Medulla oblongata (tissue), 1 donor: ENCODE measurements at regions not wholly inside any gene's neighbourhood (a gene's known extent, or its start where the extent isn't known, plus 50 kb on each side); places are given as distances from the start of the nearest gene placed in this dataset.
A peak's percentile ranks its signal among the peaks of the same experiment; 100 is the strongest.
"Not testable (repeated sequence)": the region's sequence is repeated elsewhere in the genome, so short reads cannot be mapped to it uniquely, and the experiment has no call there.

Source experiments
- DNase-seq: peaks from one replicate; pipeline ENCODE4 v3.0.0-alpha.2; 2015; ENCODE audit errors: extremely low spot score

DNA sequence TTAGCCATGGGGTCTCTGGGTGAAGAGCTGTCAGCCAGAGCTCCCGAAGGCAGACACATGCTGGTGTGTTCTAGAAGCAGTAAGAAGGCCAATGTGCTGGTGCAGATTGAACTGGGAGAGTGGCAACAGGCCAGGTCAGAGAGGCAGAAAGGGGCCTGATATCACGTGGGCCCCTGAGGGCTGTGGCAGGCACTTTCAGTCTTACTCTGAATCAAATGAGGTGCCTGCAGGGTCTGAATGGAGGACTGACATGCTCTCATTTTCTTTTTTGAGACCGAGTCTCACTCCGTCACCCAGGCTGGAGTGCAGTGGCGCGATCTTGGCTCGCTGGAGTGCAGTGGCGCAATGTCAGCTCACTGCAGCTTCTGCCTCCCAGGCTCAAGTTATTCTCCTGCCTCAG lies 293.8 kb downstream of the ABCC12 start:
- no peak for DNase-seq

- DNase-seq, result no peak
Observed at GRCh38 chr16:47858333-47858982, 297.3 kb downstream of the ABCC12 start.

GRCh38 chr16:47855431-47855830 lies 300.4 kb downstream of the ABCC12 start:
- DNase-seq, result no peak

DNA sequence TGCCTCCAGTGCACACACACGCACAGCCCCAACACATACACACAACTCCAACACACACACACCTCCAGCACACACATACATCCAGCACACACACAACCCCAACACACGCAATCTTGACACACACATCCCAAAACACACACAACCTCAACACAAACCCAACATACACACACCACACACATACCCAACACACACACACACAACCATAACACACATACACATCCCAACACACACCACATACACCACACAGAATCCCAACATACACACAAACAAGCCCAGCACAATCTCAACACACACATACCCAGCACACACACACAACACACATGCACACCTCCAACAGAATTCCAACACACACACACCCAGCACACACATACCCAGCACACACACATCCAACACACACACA lies 301.1 kb downstream of the ABCC12 start:
- DNase-seq, result no peak

DNA sequence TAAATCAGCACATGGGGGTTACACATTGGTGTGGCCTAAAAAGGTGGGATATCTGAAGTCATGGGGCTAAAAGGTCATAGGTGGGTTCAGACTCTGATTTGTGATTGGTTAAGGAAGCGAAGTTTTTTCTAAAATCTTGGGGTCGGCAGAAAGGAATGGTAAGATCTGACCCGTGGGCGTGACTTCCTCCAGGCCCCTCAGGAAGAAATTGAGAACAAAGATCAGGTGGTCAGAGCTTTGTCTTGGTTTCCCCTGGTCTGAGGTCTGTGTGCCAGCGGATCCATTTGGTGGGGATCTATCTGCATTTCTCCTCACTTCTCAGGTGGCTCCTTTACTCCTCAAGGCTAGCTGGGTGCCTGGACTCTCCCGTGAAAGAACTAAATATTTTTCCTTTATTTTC lies 302.8 kb downstream of the ABCC12 start:
- DNase-seq, result no peak

DNA sequence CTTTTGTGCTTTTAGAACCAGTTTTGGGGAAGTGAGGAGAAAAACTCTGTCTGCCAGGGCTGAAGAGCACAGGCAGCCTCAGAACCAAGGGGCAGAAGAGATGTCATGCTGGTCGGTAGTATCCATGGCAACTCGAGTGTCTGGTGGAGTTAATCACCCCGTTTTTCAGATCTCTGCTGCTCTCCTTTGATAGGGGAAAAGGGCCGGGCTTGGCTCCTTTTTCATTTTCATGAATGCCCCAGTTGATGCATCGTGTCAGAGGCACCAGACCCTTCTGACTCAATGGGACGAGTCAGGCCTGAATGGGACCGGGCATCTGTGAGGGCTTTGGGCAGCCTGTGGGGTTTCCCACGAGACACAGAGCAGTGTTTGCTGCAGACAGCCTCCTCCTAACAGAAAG lies 304.6 kb downstream of the ABCC12 start:
- DNase-seq, result peak; percentile 40

DNA sequence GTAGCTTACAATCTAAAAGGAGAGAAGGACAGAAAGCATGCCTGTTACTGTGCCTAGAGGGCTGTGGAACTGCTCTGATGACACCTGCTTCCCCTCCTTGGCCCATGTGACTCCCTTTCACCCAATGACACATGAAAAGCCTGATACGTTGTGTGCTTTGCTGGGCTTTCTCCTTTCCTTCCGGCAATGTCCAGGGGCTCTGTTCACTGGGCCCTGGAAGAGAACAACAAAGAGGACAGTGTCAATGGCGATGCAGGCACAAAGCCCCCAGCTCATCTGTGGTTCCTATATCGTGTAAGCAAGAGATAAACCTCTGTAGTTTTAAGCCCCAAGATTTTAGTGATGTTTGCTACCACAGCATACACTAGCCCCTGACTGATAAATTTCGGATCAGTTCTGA lies 306.1 kb downstream of the ABCC12 start:
- DNase-seq, result no peak

DNA sequence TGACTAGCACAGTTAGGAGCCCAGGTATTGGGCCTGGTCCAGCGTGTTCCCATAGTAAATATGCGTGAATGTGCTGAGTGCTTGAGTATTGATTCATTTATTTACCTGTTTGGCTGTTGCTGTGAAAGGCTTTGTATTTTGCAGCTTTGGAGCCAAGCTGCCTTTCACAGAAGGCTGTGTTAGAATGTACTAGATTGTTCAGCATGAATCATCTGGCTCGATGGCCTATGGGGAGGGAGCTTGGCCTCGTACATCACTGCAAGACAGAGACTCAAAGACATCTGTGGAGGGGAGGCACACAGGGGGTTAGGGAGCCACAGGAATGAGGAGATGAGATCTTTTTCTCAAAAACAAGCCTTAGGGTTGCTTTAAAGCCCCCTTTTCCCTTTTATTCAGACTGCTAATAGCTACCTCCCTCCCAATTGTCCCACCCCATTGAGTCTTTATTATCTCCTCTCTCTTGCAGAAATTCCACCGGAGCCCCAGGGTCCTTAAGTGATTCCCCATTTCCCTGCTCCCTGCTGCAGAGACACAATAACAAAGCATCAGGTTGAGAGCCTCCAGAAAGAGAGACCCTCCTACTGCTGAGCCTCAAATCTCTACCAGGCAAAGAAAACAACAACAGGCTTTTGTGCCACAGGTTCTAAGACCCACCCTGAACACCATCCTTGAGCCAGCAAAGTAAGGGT lies 307.2 kb downstream of the ABCC12 start:
- peak; percentile 71 for DNase-seq

DNA sequence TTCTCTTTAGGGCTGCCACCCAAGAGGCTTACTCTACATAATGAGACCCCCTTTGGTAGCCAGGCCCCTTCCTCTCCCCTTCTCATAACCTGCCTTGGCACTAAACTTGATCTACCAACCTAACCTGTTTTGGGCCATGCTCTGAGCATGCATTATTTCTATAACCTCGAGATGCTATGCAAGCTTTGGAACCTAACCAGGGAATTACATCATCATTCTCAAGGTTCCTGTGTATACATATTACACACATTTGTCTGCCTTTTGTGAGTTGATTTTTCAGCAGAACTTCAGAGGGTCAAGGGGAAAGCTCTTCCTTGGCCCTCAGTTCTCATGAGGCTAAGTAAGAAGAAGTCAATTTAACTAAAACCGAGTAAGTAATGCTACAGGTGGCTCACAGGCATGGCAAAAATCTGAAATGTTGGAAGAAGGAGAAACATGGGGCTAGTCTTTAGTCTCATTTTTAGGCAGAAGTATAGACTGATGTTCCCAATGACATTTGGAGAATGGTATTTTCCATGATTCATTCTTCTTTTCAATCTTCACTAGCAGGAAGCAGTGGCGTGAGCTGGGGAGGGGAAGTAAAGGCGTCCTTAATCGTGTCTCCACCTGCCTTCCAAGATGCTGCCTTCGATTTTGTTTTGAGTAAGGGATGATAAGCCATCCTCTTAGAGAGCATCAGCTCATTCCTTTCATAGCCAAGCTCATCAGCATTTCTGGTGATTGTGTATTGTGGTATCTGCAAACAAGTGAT lies 308.4 kb downstream of the ABCC12 start:
- DNase-seq, result no peak

DNA sequence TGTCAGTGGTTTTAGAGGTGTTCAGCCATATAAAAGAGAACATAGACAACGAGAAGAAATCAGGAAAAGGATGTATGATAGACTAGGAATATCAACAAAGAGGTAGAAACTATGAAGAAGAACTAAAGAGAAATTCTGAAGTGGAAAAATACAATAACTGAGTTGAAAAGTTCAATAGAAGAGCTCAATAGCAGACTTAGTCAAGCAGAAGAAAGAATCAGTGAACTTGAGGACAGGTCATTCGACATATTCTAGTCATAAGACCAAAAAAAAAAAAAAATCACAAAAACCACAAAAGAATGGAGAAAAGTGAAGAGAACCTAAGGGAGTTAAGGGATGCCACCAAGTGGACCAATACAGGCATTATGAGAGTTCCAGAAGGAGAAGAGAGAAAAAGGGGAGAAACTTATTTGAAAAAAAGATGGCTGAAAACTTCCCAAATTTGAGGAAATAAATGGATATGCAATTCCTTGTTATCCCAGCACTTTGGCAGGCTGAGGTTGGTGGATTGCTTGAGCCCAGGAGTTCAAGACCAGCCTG lies 321.2 kb downstream of the ABCC12 start:
- no peak for DNase-seq

GRCh38 chr16:47833771-47834170 lies 322.0 kb downstream of the ABCC12 start:
- DNase-seq, result no peak

GRCh38 chr16:47829850-47830600 lies 325.8 kb downstream of the ABCC12 start:
- no peak for DNase-seq

GRCh38 chr16:47826070-47826469 lies 329.7 kb downstream of the ABCC12 start:
- peak; percentile 62 for DNase-seq

DNA sequence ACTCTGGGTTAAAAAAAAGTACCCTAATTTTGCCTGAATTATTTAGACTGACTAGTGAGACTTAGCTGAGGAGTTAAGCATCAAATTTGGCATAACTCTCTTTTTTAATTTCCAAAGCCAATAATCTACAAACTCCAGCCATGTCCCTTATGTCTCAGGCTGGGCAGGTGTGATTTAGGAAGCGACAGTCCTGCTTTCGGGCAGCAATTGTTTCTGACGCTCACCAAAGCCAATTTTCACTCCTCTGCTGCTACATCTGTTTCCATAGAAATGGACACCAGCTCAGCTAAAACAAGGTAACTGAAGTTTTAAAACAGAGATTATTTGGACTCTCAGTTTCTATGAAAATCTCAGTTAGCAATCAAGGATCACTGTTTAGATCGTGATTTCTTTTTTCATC lies 338.7 kb downstream of the ABCC12 start:
- no peak for DNase-seq

DNA sequence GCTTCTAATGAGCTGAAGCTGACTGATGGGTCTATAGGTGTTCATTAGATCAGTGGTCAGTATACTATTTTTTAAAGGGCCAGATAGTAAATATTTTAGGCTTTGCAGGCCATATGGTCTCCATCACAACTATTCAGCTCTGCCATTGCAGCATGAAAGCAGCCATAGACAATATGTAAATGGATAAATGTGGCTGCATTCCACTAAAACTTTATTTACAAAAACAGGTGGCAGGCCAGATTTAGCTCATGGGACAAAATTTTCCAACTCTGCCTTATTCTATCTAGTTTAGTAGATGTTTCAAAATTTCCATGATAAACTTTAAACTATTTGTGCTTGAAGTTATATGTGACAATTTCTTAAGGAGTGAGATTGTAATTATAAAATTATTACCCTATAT lies 339.3 kb downstream of the ABCC12 start:
- no peak for DNase-seq

DNA sequence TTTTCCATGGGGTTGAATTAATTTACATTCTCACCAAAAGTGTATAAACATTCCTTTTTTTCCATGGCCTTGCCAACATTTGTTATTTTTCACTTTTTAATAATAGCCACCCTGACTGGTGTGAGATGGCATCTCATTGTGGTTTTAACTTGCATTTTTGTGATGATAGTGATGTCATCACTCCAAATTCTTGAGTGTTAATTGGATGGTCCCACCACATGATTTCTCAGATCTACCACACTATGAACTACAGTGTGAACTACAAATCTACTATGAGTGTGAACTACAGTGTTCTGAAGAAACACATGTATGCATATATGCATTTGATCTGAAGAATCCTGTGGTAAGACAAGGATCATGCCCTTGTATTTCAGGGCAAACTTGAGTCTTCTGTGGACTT lies 340.1 kb downstream of the ABCC12 start:
- DNase-seq, result no peak

DNA sequence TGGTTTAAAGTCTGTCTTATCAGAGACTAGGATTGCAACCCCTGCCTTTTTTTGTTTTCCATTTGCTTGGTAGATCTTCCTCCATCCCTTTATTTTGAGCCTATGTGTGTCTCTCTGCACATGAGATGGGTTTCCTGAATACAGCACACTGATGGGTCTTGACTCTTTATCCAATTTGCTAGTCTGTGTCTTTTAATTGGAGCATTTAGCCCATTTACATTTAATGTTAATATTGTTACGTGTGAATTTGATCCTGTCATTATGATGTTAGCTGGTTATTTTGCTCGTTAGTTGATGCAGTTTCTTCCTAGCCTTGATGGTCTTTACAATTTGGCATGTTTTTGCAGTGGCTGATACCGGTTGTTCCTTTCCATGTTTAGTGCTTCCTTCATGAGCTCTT lies 344.0 kb downstream of the ABCC12 start:
- not testable (repeated sequence) for DNase-seq

GRCh38 chr16:47806309-47806847 lies 345.2 kb downstream of the PHKB start:
- no peak for DNase-seq

DNA sequence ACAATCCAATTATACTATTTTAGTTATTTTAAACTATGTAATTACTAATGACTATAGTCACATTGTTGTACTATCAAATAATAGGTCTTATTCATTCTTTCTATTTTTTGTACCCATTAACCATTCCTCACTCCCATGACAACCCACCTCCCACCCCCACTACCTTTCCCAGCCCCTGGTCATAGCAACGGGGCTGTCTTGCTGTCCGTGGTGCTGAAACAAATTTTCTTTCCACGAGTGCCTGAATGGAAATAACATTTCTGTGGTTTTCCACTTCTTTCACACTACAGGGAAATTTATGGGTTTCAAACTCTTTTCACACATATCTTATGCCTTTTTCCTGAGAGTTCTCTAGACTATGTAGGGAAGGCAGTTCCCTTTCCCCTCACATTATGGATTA lies 326.6 kb downstream of the PHKB start:
- DNase-seq, result no peak

DNA sequence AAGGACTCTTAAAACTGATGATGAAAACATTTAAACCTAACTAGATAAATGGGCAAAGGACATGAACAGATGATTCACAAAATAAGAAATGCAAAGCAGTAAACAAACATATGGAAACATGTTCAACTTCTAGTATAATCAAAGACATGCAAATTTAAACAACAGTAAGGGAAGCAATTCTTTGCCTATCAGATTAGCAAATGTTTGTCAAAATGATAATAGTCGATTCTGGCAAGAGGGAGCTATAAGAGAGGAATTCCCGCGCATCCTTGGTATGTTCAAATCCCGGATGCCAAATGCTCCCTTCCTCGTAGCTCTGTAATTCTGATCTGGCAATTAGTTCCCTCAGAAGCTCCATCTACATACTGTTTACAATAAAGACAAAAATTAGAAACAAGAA lies 320.5 kb downstream of the PHKB start:
- DNase-seq, result no peak

DNA sequence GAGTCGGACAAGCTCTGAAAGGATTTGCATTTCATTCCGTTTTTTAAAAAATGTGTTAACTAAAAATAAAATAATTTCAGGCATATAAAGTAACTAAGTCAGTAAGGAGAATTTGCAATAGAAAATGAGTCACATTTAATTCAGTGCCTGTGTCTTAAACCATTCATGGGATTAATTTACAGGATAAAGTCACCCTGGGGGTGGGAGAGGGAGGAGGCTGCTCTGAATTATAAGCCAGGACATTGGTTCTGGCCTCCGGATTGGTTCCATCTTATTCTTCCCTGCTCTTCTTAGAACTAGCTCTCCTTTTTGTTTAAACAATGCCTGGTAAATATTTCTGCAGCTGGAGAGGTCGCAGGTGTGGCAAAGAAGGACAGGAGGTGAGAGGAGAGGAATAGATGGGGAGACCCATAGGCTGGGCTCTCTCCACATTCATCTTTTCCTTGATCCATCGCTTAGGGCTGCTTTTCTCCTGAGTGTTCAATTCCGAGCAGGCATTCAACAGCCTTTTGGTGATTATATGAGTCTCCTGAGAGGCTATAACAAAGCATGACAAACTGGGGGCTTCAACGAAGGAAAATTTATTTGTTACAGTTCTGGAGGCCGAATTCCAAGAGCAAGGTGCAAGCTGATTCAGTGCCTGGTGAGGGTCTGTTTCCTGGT lies 319.2 kb downstream of the PHKB start:
- DNase-seq, result no peak
